Activated T-helper 2 cell treated with anti-CD3 and anti-CD28 coated beads, Interferon-gamma antibody, Interleukin-2, Interleukin-4, amounts not matched to agents 10 μg/mL and 5 μg/mL and 100 μg/mL, durations not matched to agents 14 hours and 24 hours and 36 hours (primary cell): ENCODE measurements at regions not wholly inside any gene's neighbourhood (a gene's known extent, or its start where the extent isn't known, plus 50 kb on each side); places are given as distances from the start of the nearest gene placed in this dataset.

ENCODE experiments used
- DNase-seq: peaks from one replicate; pipeline ENCODE4 v3.0.0; 2021; ENCODE audit warnings: low spot score
- H3K27ac Mint-ChIP-seq: one replicate; pipeline ENCODE4 v1.8.0; 2021; ENCODE audit warnings: mixed read lengths
- H3K27me3 Mint-ChIP-seq: one replicate; pipeline ENCODE4 v1.8.0; 2021; ENCODE audit warnings: low read depth, mixed read lengths
- H3K36me3 Mint-ChIP-seq: one replicate; pipeline ENCODE4 v1.8.0; 2021; ENCODE audit warnings: low read depth, mixed read lengths
- H3K4me1 Mint-ChIP-seq: one replicate; pipeline ENCODE4 v1.8.0; 2021; ENCODE audit warnings: low read depth, mixed read lengths
- H3K4me3 Mint-ChIP-seq: one replicate; pipeline ENCODE4 v1.8.0; 2021; ENCODE audit warnings: low read depth, mild to moderate bottlenecking, moderate library complexity, mixed read lengths
- H3K9me3 Mint-ChIP-seq: one replicate; pipeline ENCODE4 v1.8.0; 2021; ENCODE audit warnings: mixed read lengths
- intact Hi-C: fragments of 100-400 bp; cut with micrococcal nuclease; formaldehyde crosslinking; loops from one replicate; pipeline ENCODE4 v1.15.1; 2023

DNA sequence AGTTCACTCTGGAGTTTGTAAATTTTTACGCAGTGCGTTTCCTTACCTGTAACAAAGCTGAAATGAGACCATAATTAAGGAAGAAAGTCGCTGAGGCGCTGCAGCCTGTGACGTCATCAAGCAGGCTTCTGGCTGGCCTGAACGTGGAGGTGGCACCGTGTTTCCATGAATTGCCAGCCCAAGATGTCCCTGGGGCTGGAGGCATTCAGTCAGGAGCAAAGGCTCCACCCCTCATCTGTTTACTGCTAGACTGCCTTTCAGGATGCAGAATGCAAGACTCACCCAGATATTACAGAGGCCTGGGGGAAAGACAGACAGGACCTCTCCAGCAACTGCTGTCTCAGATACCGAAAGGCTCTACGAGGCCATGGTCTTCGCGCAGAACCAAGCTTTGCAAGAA, 424.6 kb downstream of the TSHZ3 start:
- H3K4me3 Mint-ChIP-seq = no peak overlapping the region
- DNase-seq = no peak
- H3K9me3 Mint-ChIP-seq = no peaks in the 10 kb centered on the region
- no peaks in the 10 kb centered on the region for H3K27me3 Mint-ChIP-seq
- intact Hi-C loops = no loop called here
- H3K27ac Mint-ChIP-seq = no peak overlapping the region
- no peaks in the 10 kb centered on the region for H3K36me3 Mint-ChIP-seq
- no peaks in the 10 kb centered on the region for H3K4me1 Mint-ChIP-seq

DNA sequence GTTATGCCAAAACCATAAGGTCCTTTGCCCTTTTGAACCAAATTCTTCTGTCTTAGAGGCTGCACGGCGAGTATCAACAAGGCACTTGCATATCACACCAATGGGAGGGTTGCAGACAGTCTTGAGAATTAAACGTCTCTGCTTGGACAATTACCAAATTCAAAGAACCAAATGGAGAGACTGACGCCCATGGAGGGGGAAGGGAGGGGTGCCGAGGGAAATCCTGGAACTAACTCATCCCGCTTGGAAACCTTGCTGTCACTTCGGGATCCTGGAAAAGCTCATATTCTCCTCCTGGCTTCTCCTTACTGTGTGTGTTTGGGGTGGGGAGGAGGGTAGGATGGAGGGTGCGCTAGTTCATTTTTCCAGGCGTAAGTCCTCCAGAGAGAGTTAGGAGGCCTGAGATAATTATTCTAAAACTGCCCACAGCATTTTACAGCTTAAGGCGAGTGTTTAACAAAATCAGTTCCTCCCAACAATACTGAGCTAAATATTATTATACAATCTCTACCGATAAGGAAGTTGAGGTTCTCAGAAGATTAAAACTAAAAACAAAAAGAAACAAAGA, 425.1 kb downstream of the TSHZ3 start:
- no peaks in the 10 kb centered on the region for H3K4me1 Mint-ChIP-seq
- intact Hi-C loops = no loop called here
- no peaks in the 10 kb centered on the region for H3K9me3 Mint-ChIP-seq
- no peak overlapping the region for H3K27ac Mint-ChIP-seq
- H3K4me3 Mint-ChIP-seq = no peak overlapping the region
- no peaks in the 10 kb centered on the region for H3K36me3 Mint-ChIP-seq
- no peak for DNase-seq
- H3K27me3 Mint-ChIP-seq = no peaks in the 10 kb centered on the region

DNA sequence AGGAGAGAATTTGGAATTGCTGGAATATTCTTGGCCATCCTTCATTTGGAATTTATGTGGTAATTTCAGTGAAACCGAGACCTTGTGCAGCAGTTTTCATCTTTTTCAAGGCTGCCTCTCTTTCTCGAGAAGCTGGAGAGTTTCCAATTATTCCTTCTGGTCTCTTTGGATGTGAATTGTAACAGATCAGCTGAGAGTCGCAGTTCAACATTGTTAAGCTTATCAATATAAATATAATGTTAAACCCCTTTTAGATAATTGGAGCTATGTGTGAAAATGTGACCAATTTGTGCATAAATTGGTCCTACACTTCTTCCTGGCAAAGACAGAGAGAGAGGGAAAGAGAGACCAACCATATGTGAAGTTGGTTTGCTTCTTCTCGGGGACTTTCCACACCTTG, 425.6 kb downstream of the TSHZ3 start:
- H3K36me3 Mint-ChIP-seq = no peaks in the 10 kb centered on the region
- H3K4me3 Mint-ChIP-seq = no peak overlapping the region
- no peaks in the 10 kb centered on the region for H3K4me1 Mint-ChIP-seq
- no peaks in the 10 kb centered on the region for H3K9me3 Mint-ChIP-seq
- DNase-seq = no peak
- H3K27me3 Mint-ChIP-seq = no peaks in the 10 kb centered on the region
- H3K27ac Mint-ChIP-seq = no peak overlapping the region
- intact Hi-C loops = no loop called here

DNA sequence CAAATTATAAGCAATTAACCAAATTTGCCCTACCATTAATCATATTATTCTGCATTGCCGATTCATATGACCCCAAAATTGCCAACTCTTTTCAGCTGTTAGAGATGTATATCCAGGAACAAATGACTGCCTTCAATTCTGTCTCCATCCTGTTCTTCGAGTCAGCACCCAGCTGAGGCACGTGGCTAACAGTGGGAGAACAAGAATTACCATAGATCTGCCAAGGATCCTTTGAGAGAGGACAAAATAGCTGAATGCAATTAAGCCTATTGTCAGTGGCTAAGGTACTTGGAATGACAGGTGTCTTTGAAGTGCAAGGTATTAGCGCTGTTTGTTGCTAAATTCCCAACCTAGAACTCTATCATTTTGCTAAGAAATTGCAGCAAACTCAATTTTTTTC, 426.1 kb downstream of the TSHZ3 start:
- no peak for DNase-seq
- no peak overlapping the region for H3K4me3 Mint-ChIP-seq
- no peak overlapping the region for H3K27ac Mint-ChIP-seq
- no peaks in the 10 kb centered on the region for H3K9me3 Mint-ChIP-seq
- intact Hi-C loops = no loop called here
- H3K4me1 Mint-ChIP-seq = no peaks in the 10 kb centered on the region
- no peaks in the 10 kb centered on the region for H3K27me3 Mint-ChIP-seq
- no peaks in the 10 kb centered on the region for H3K36me3 Mint-ChIP-seq

DNA sequence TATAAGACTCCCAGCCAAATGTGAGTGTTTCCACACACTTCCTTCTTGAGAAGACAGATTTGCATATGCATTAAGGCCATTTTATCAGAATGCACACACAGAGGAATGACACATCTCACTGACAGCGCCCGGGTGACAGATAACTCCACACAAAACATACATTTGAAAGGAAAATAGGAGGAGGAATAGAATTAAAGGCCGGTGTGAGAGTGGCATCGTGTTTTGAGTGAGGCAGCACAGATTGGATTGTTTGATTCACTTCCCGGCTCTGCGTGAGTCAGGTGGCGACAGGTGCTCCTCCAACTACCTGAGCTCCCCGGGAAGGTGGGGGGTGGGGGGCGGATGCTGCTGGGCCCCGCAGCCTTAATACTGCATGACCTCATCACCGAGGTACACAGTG, 429.0 kb downstream of the TSHZ3 start:
- intact Hi-C loops = no loop called here
- H3K36me3 Mint-ChIP-seq = no peaks in the 10 kb centered on the region
- DNase-seq = no peak
- no peak overlapping the region for H3K4me3 Mint-ChIP-seq
- no peaks in the 10 kb centered on the region for H3K27me3 Mint-ChIP-seq
- H3K9me3 Mint-ChIP-seq = no peaks in the 10 kb centered on the region
- no peak overlapping the region for H3K27ac Mint-ChIP-seq
- H3K4me1 Mint-ChIP-seq = no peaks in the 10 kb centered on the region

DNA sequence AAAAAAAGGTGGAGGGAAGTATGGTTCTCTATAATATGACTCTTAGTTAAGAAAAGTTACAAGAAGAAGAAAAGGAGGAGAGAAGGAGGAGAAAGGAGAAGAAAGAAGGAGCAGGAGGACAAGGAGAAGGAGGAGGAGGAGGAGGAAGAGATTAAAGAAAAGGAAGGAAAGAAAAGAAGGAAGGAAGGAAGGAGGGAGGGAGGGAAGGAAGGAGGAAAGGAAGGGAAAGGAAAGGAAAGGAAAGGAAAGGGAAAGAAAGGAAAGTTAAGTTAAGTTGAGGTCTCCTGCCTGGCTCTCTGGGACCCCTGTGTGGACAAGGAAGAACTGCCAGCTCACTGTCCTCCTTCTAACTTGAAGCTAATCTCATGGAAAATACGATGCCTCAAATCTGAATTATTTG, 429.5 kb downstream of the TSHZ3 start:
- Mint-ChIP-seq H3K4me3 (no peak overlapping the region), H3K9me3 (no peaks in the 10 kb centered on the region), H3K4me1 (no peaks in the 10 kb centered on the region), H3K36me3 (no peaks in the 10 kb centered on the region), H3K27ac (no peak overlapping the region), H3K27me3 (no peaks in the 10 kb centered on the region)
- intact Hi-C loops = no loop called here
- DNase-seq = no peak

DNA sequence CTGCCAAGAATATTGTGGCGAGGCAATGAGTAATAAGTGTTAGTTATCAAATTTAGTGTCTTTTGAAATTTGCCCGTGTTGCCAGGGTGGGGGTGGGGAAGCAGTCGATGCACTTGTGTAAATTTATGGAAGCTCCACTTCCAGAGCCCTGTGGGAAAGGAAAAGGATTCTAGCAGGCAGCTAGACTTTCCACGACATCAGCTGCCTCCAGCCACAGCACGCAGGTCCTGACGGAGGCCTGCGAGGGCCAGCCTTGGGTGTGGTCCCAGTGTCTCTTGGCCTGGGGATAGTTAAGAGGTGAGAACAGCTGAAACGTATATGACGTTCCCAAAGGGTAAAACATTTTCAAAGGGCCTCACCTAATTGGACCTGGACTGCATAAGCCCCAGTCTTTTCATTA, 433.0 kb downstream of the TSHZ3 start:
- H3K36me3 Mint-ChIP-seq = no peaks in the 10 kb centered on the region
- intact Hi-C loops = no loop called here
- no peak for DNase-seq
- no peak overlapping the region for H3K4me3 Mint-ChIP-seq
- no peaks in the 10 kb centered on the region for H3K27me3 Mint-ChIP-seq
- no peak overlapping the region for H3K27ac Mint-ChIP-seq
- no peaks in the 10 kb centered on the region for H3K9me3 Mint-ChIP-seq
- H3K4me1 Mint-ChIP-seq = no peaks in the 10 kb centered on the region

DNA sequence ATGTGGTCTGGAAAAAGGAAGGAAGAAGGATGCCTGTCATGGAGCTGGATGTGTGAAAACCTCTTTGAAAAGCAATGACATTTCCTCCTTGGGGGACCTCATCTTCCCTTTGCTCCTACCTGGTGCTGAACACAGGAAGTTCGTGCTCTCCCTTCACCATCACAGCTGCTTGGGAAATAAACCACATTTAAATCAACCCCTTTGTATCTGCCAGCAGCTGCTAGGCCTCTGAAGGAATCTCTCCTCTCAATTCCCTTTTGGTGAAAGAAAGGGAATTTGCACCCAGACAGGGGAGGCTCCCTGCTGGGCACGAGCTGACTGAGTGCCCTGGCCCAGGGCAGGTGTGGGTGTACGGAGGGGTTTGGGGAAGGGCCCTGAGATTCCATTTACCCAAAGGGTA, 437.7 kb downstream of the TSHZ3 start:
- H3K9me3 Mint-ChIP-seq = no peaks in the 10 kb centered on the region
- no peaks in the 10 kb centered on the region for H3K36me3 Mint-ChIP-seq
- DNase-seq = no peak
- no peak overlapping the region for H3K27ac Mint-ChIP-seq
- no peaks in the 10 kb centered on the region for H3K4me1 Mint-ChIP-seq
- intact Hi-C loops = no loop called here
- H3K27me3 Mint-ChIP-seq = no peaks in the 10 kb centered on the region
- H3K4me3 Mint-ChIP-seq = no peak overlapping the region

DNA sequence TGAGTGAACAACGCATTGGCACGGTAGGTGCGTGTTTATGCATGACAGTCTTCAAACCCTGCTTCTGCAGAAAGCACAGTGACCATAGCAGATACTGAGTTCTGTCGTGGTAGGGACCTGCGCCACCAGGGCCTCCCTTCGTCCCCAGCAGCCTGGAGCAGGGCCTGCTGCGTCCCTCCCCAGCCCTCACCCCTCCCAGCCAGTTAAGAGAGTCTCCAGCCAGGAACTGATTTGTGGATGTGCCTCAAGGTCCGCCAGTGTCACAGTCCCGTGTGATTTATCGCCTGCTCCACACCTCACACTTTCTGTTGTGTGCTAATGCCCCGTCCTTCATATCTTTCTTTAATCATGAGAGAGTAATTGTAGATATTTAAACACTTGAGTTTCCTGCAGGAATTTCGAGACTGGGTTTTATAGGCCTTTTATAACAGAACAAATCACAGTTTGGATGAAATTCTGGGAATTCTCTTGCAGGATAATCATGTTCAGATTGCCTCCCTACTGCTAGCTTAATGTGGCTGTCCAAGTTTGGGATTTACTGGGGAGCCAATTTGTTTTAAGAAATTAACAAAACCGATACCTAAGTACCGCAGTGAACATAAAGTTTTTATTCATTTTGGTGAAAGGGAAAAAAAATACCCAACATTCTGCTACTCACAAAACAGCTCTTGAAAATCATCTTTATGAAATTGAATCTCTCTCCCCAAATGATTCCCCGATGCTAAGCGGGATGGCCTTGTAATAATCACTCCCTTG, 438.6 kb downstream of the TSHZ3 start:
- intact Hi-C loops = no loop called here
- Mint-ChIP-seq H3K9me3 (no peaks in the 10 kb centered on the region), H3K36me3 (no peaks in the 10 kb centered on the region), H3K27ac (no peak overlapping the region), H3K4me3 (no peak overlapping the region), H3K4me1 (no peaks in the 10 kb centered on the region), H3K27me3 (no peaks in the 10 kb centered on the region)
- DNase-seq = no peak

DNA sequence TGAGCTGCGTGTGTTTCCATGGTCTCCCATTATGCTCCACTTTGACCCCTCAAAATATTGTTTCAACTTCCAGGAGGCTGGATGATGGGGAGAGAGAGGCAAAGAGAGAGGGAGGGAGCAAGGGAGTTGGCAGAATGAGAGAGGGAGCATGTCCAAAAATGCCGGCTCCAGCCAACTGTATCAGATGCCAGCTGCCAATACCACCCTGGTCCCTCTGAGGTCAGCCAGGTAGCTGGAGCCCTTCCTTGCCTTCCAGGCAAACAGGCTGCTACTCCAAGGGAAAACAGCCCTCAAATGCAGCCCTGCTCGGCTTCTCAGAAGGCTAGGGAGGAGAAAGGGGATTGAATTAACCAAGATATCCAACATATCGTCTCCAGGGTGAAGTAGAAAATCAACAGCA, 440.0 kb downstream of the TSHZ3 start:
- intact Hi-C loops = no loop called here
- no peaks in the 10 kb centered on the region for H3K4me1 Mint-ChIP-seq
- no peak for DNase-seq

DNA sequence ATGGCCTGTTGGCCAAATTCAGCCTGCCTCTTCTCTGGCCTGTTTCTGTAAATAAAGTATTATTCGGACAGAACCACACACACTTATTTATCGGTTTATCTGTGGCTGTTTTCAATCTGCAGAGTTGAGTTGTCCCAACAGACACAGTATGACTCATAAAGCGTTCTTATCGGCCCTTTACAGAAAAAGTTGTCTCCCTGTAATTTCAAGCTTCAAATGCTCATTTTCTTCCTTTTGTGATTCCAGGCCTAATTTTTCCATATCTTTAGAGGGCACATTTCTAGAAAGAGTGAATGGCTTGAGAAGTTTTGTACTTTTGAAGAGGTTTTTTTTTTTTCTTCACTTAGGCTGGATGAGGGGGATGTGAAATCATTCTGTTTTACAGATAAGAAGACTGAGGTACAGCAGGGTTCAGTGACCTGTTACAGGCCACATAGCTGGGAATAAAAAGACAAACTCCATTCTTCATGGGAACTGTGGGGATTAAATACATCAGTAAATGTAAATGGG, 440.9 kb downstream of the TSHZ3 start:
- DNase-seq = no peak
- intact Hi-C loops = no loop called here
- Mint-ChIP-seq H3K4me1 (no peaks in the 10 kb centered on the region), H3K27me3 (no peaks in the 10 kb centered on the region), H3K9me3 (no peaks in the 10 kb centered on the region), H3K27ac (no peak overlapping the region), H3K36me3 (no peaks in the 10 kb centered on the region), H3K4me3 (no peak overlapping the region)

More for the DNA sequence above, 440.0 kb downstream of the TSHZ3 start:
- H3K27me3 Mint-ChIP-seq = no peaks in the 10 kb centered on the region
- H3K9me3 Mint-ChIP-seq = no peaks in the 10 kb centered on the region
- no peaks in the 10 kb centered on the region for H3K36me3 Mint-ChIP-seq
- H3K4me3 Mint-ChIP-seq = no peak overlapping the region
- no peak overlapping the region for H3K27ac Mint-ChIP-seq

DNA sequence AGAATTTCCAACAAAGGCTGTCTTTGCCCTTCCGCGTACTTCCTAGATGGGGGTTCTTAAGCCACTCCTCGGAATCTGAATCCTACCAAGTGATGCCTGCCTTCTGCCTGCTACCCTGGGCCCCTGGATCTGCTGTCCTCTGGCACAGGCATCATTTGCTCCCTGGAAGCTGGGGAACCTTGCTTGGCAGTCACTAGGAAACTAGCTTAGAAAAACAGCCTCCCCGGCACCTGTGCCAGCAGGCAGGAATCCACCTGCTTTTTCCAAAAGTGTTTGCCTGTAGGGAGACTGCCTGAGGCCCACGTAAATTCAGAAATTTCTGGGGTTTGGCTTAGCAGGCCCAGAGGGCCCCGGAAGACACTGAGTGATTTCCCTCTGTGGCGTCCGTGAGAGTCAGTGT, 442.4 kb downstream of the TSHZ3 start:
- no peak for DNase-seq
- Mint-ChIP-seq H3K27ac (no peak overlapping the region), H3K9me3 (no peaks in the 10 kb centered on the region), H3K4me1 (no peaks in the 10 kb centered on the region), H3K4me3 (no peak overlapping the region), H3K27me3 (no peaks in the 10 kb centered on the region), H3K36me3 (no peaks in the 10 kb centered on the region)
- intact Hi-C loops = no loop called here

DNA sequence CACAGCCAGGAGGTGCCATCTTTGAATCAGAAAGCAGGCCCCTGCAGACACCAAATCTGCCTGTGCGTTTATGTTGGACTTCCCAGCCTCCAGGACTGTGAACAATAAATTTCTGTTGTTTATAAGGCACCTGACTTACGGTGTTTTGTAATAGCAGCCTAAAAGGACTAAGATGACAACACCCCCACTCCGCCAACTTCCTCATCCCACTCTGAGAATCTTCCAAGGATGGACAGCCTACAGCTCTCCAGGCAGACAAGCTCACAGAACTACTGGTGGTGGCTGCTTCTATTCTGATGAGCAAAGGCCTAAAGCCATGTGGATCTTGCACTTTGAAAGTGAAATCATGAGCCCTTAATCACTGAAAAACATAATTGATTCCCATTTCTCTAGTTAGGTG, 449.2 kb downstream of the TSHZ3 start:
- intact Hi-C loops = no loop called here
- no peak for DNase-seq

More for the DNA sequence above, 449.2 kb downstream of the TSHZ3 start:
- no peaks in the 10 kb centered on the region for H3K36me3 Mint-ChIP-seq
- no peak overlapping the region for H3K4me3 Mint-ChIP-seq
- H3K9me3 Mint-ChIP-seq = no peaks in the 10 kb centered on the region
- H3K27me3 Mint-ChIP-seq = no peaks in the 10 kb centered on the region
- H3K4me1 Mint-ChIP-seq = no peaks in the 10 kb centered on the region
- no peak overlapping the region for H3K27ac Mint-ChIP-seq
